Esophagus muscularis mucosa (tissue), 4 donors: ENCODE measurements at regions not wholly inside any gene's neighbourhood (a gene's known extent, or its start where the extent isn't known, plus 50 kb on each side); places are given as distances from the start of the nearest gene placed in this dataset.

Experiments
- DNase-seq: peaks from one replicate; pipeline ENCODE4 v3.0.0-alpha.2; 2017; ENCODE audit errors: extremely low spot score
- H3K27ac ChIP-seq, 4 donors: fragments of 200-600 bp; sonication (generic); replicated peaks in 1 of 4; 1 replicate in 3 of 4; 2 replicates in 1 of 4; pipeline ENCODE4 v1.5.1; 2016 to 2019; ENCODE audit warnings: mild to moderate bottlenecking in 1 of 4
- H3K27me3 ChIP-seq, 4 donors: fragments of 200-600 bp; sonication (generic); one replicate each; pipeline versions ENCODE4 v1.5.1 to v1.6.0; 2016 to 2019
- H3K36me3 ChIP-seq, 4 donors: fragments of 200-600 bp; sonication (generic); one replicate each; pipeline ENCODE4 v1.5.1; 2016 to 2019
- H3K4me1 ChIP-seq, 4 donors: fragments of 200-600 bp; sonication (generic); one replicate each; pipeline ENCODE4 v1.5.1; 2016 to 2019
- H3K4me3 ChIP-seq, 4 donors: fragments of 200-600 bp; sonication (generic); 1 replicate in 2 of 4; 2 replicates in 2 of 4; pipeline ENCODE4 v1.5.1; 2016 to 2019; ENCODE audit warnings: mild to moderate bottlenecking in 4 of 4, moderate library complexity in 1 of 4
- H3K9me3 ChIP-seq, 4 donors: fragments of 200-600 bp; sonication (generic); 1 replicate in 3 of 4; 2 replicates in 1 of 4; pipeline ENCODE4 v1.5.1; 2016 to 2019
- CTCF ChIP-seq, 3 experiments: fragments of 200-600 bp in 2 of 3; fragments of 450-650 bp in 1 of 3; sonication (generic) in 2 of 3; IDR thresholded peaks; one replicate each; pipeline ENCODE4 v1.5.1; 2017 to 2019; ENCODE audit warnings: antibody characterized with exemption in 3 of 3, mild to moderate bottlenecking in 2 of 3, moderate library complexity in 1 of 3
- EP300 ChIP-seq: sonication (generic); formaldehyde crosslinking; IDR thresholded peaks from one replicate; pipeline ENCODE4 v1.6.1; 2017; ENCODE audit warnings: antibody characterized with exemption
- POLR2A ChIP-seq: fragments of 450-650 bp; IDR thresholded peaks from one replicate; pipeline ENCODE4 v1.6.1; 2017; ENCODE audit warnings: antibody characterized with exemption, moderate library complexity, mild to moderate bottlenecking, low read depth
- POLR2AphosphoS5 ChIP-seq, 2 donors: sonication (generic); formaldehyde crosslinking; IDR thresholded peaks; one replicate each; pipeline ENCODE4 v1.6.1; 2017; ENCODE audit warnings: antibody characterized with exemption in 2 of 2
- WGBS: methylation state at CpG from one replicate; pipeline ENCODE4 v1.1.5; 2018; 5-methylcytosine and 5-hydroxymethylcytosine counted together
- intact Hi-C: fragments of 100-400 bp; cut with DNase I; formaldehyde crosslinking; loops from one replicate; pipeline ENCODE4 v1.15.1; 2023

GRCh38 chr2:121884511-121884921 lies 129.1 kb downstream of the TSN start:
- Histone ChIP-seq H3K27ac (no peak overlapping the region), H3K36me3 (no peaks in the 10 kb centered on the region), H3K4me1 (no peaks in the 10 kb centered on the region), H3K9me3 (no peaks in the 10 kb centered on the region), H3K27me3 (no peaks in the 10 kb centered on the region), H3K4me3 (no peak overlapping the region)
- WGBS: 90% methylated on average over 4 of the region's 4 CpGs
- no peak for DNase-seq
- TF ChIP-seq POLR2AphosphoS5 (IDR thresholded peaks at IDR 0.05): no peak
- TF ChIP-seq POLR2A: no peak
- no peak for TF ChIP-seq CTCF (IDR thresholded peaks at IDR 0.05)
- no peak for TF ChIP-seq EP300
- intact Hi-C loops: no loop called here

GRCh38 chr2:121886059-121886458 lies 130.6 kb downstream of the TSN start:
- H3K36me3 ChIP-seq: no peaks in the 10 kb centered on the region
- TF ChIP-seq POLR2AphosphoS5 (IDR thresholded peaks at IDR 0.05) (no peak), EP300 (no peak), CTCF (IDR thresholded peaks at IDR 0.05) (no peak), POLR2A (no peak)
- H3K27me3 ChIP-seq: no peaks in the 10 kb centered on the region
- H3K4me3 ChIP-seq: no peak overlapping the region
- no peaks in the 10 kb centered on the region for H3K4me1 ChIP-seq
- no peak overlapping the region for H3K27ac ChIP-seq
- 95% methylated on average over 4 of the region's 4 CpGs for WGBS
- intact Hi-C loops: no loop called here
- DNase-seq: no peak
- no peaks in the 10 kb centered on the region for H3K9me3 ChIP-seq

GRCh38 chr2:121887513-121888188 lies 132.2 kb downstream of the TSN start:
- TF ChIP-seq POLR2A: no peak
- no peak for TF ChIP-seq EP300
- no peak for TF ChIP-seq POLR2AphosphoS5 (IDR thresholded peaks at IDR 0.05)
- TF ChIP-seq CTCF (IDR thresholded peaks at IDR 0.05): no peak
- Histone ChIP-seq H3K4me3 (no peak overlapping the region), H3K27ac (no peak overlapping the region), H3K36me3 (no peaks in the 10 kb centered on the region), H3K4me1 (no peaks in the 10 kb centered on the region), H3K9me3 (no peaks in the 10 kb centered on the region), H3K27me3 (no peaks in the 10 kb centered on the region)
- WGBS: 97% methylated on average over 16 of the region's 16 CpGs
- intact Hi-C loops: no loop called here
- no peak for DNase-seq

GRCh38 chr2:121888189-121888557 lies 132.7 kb downstream of the TSN start:
- H3K9me3 ChIP-seq: no peaks in the 10 kb centered on the region
- 83% methylated on average over 5 of the region's 5 CpGs for WGBS

More at GRCh38 chr2:121888189-121888557, 132.7 kb downstream of the TSN start:
- intact Hi-C loops: no loop called here
- DNase-seq: no peak
- H3K4me1 ChIP-seq: no peaks in the 10 kb centered on the region
- H3K27ac ChIP-seq: no peak overlapping the region
- no peak for TF ChIP-seq EP300
- TF ChIP-seq CTCF (IDR thresholded peaks at IDR 0.05): no peak
- TF ChIP-seq POLR2AphosphoS5 (IDR thresholded peaks at IDR 0.05): no peak
- no peak for TF ChIP-seq POLR2A
- H3K36me3 ChIP-seq: no peaks in the 10 kb centered on the region
- no peak overlapping the region for H3K4me3 ChIP-seq
- no peaks in the 10 kb centered on the region for H3K27me3 ChIP-seq
